ENCODE measurements at regions not wholly inside any gene's neighbourhood (a gene's known extent, or its start where the extent isn't known, plus 50 kb on each side); places are given as distances from the start of the nearest gene placed in this dataset.

DNA sequence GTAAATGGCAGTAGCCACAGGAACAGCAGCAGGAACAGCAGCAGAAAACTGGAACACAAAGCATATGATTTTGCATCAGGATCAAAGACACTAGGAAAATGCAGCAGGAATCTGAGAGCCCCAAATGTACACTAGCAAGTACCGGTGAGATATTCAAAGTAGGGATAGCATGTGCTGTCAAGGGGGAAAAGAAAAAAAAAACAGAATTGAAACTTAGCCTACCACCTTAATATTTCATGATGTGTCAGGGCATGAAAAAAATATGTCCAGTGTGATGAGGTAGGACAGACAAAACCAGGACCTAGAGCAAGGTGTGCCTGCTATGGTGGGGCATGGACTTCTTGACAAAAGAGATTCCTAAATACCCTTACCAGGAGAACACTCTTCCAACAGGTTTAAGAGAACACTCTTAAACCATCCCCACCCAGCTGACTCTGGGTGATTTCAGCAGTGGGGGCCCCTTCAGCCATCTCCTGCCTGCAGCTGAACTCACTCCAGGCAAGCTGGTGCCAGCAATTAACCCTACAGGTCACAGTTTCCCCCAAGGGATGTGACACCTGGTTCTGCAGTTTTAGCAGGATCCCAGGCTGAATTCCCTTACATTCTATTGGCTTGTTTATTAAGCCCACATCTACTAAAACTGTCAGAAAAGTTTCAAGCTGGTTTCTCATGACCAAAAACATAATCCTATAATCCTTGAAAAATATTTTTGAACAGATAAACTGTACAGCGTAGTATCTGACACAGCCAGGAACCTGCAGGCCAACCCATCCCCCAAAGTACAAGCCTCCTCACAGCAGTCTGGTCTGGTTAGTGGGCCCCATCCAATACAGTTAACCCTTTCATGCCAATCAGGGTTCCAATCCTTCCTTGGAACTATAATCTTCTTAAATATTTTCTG lies 62.9 kb upstream of the FMR1 start:
- H2AK5ac ChIP-seq (ENCODE audit: low read depth, low read length), result no peak overlapping the region
- CTCF ChIA-PET, result no interaction called here
- in situ Hi-C loops (cut with MboI; ENCODE audit: low sequenced_read_pairs) (no loop called here), intact Hi-C loops (cut with micrococcal nuclease) (no loop called here), dilution Hi-C loops (cut with HindIII; ENCODE audit: low sequenced_read_pairs, unreplicated experiment) (no loop called here)
- no peak overlapping the region for H4K5ac ChIP-seq (ENCODE audit: low read depth, low read length)
- no peak overlapping the region for H3K27ac ChIP-seq (ENCODE audit: insufficient read depth, low read length)
- H4K8ac ChIP-seq (ENCODE audit: low read depth in 2 of 2, low read length in 2 of 2), result no peak overlapping the region
- no TSS peak for BruUV-seq (replicated peaks)
- POLR2A ChIA-PET (ENCODE audit: unreplicated experiment), result no interaction called here
- no peak overlapping the region for H3K4ac ChIP-seq (ENCODE audit: low read depth, low read length)
- no peak overlapping the region for H2BK20ac ChIP-seq (ENCODE audit: low read depth, low read length)
- H3K18ac ChIP-seq (ENCODE audit: low read depth, low read length), result no peak overlapping the region
- no peak overlapping the region for H3K14ac ChIP-seq (replicated peaks; ENCODE audit: low read depth, low read length)
- no peak overlapping the region for H2AK9ac ChIP-seq (replicated peaks; ENCODE audit: low read depth, low read length, poor library complexity)
- no peak overlapping the region for H2BK15ac ChIP-seq (ENCODE audit: low read depth, low read length)
- ATAC-seq (ENCODE audit: low read depth) (no peak), DNase-seq (no peak)
- H3K79me1 ChIP-seq (ENCODE audit: low read depth in 1 of 2, low read length in 2 of 2), result no peaks in the 10 kb centered on the region
- no CpG with 5 or more reads among the region's 2 CpGs for WGBS, 2 experiments (ENCODE audit: extremely low coverage in 2 of 2, insufficient read length in 1 of 2)
- no peak overlapping the region for H3K9ac ChIP-seq (ENCODE audit: low read depth, low read length)
- no peaks in the 10 kb centered on the region for H4K20me1 ChIP-seq (ENCODE audit: insufficient read depth, low read length)
- H3K4me3 ChIP-seq (ENCODE audit: insufficient read depth, low read depth, low read length), result no peak overlapping the region
- no peak overlapping the region for H3K56ac ChIP-seq (ENCODE audit: extremely low read depth, insufficient read depth, low read length)
- H2AFZ ChIP-seq (replicated peaks; ENCODE audit: low read length, poor library complexity), result no peak overlapping the region
- no peaks in the 10 kb centered on the region for H3K36me3 ChIP-seq (ENCODE audit: control insufficient read depth, insufficient read depth, low read length)
- H2BK120ac ChIP-seq (ENCODE audit: low read depth, low read length), result no peak overlapping the region
- H3K4me2 ChIP-seq (ENCODE audit: low read depth, low read length), result no peak overlapping the region
- no peak for TF ChIP-seq CHD1 (IDR thresholded peaks at IDR 0.05; ENCODE audit: low read depth, low read length)
- TF ChIP-seq MAZ (IDR thresholded peaks at IDR 0.05; ENCODE audit: borderline replicate concordance, low read depth, low read length), result no peak
- no peak for TF ChIP-seq NFE2L2 (IDR thresholded peaks at IDR 0.05; ENCODE audit: low read depth, low read length)
- H3K23ac ChIP-seq (ENCODE audit: low read depth, low read length), result no peak overlapping the region
- H3K4me1 ChIP-seq (ENCODE audit: control insufficient read depth, insufficient read depth, low read length), result no peaks in the 10 kb centered on the region
- H3K27me3 ChIP-seq (ENCODE audit: control insufficient read depth, insufficient read depth, low read length), result no peaks in the 10 kb centered on the region
- H3K9me3 ChIP-seq (ENCODE audit: control insufficient read depth, insufficient read depth, low read length), result no peaks in the 10 kb centered on the region; the same call in 1 of the 2 replicates
- no peaks in the 10 kb centered on the region for H3K9me1 ChIP-seq (ENCODE audit: insufficient read depth, low read length)
- H4K91ac ChIP-seq (ENCODE audit: insufficient read depth, low read depth, low read length), result no peak overlapping the region
- no peak overlapping the region for H2BK5ac ChIP-seq (ENCODE audit: low read depth, low read length, poor library complexity, severe bottlenecking)

All from IMR-90 (cell line).